ENCODE measurements at regions not wholly inside any gene's neighbourhood (a gene's known extent, or its start where the extent isn't known, plus 50 kb on each side); places are given as distances from the start of the nearest gene placed in this dataset.

GRCh38 chr17:33363475-33363874 lies 70.4 kb upstream of the ASIC2 start:
- TF ChIP-seq CTCF (IDR thresholded peaks at IDR 0.05) = no peak
- TF ChIP-seq POLR2AphosphoS5 (IDR thresholded peaks at IDR 0.05) = no peak
- no peak for TF ChIP-seq EP300 (IDR thresholded peaks at IDR 0.05)
- TF ChIP-seq POLR2A (IDR thresholded peaks at IDR 0.05) = no peak
